Upper lobe of right lung (tissue), 1 donor: ENCODE measurements at regions not wholly inside any gene's neighbourhood (a gene's known extent, or its start where the extent isn't known, plus 50 kb on each side); places are given as distances from the start of the nearest gene placed in this dataset.

Experiments used
- ATAC-seq: fragments of 200-7000 bp; cut with Tn5 transposase; one replicate; pipeline ENCODE4 v1.9.1; 2020; ENCODE audit warnings: mild to moderate bottlenecking, moderate library complexity
- DNase-seq: peaks from one replicate; pipeline ENCODE4 v3.0.0-alpha.2; 2020
- H3K27ac ChIP-seq: fragments of 200-600 bp; one replicate; pipeline ENCODE4 v1.8.0; 2022
- H3K27me3 ChIP-seq: fragments of 200-600 bp; one replicate; pipeline ENCODE4 v1.8.0; 2022; ENCODE audit warnings: mild to moderate bottlenecking
- H3K36me3 ChIP-seq: fragments of 200-600 bp; one replicate; pipeline ENCODE4 v1.8.0; 2022
- H3K4me1 ChIP-seq: fragments of 200-600 bp; one replicate; pipeline ENCODE4 v1.8.0; 2022
- H3K4me3 ChIP-seq: fragments of 200-600 bp; one replicate; pipeline ENCODE4 v1.8.0; 2022; ENCODE audit warnings: mild to moderate bottlenecking
- H3K9me3 ChIP-seq: fragments of 200-600 bp; one replicate; pipeline ENCODE4 v1.8.0; 2022
- intact Hi-C: fragments of 100-400 bp; cut with DNase I; formaldehyde crosslinking; loops from one replicate; pipeline ENCODE4 v1.11.0; 2022
- TF ChIP-seq, protein P1 (sequence below): fragments of 200-600 bp; IDR thresholded peaks from one replicate; pipeline ENCODE4 v1.8.0; 2022; ENCODE audit warnings: antibody characterized with exemption
- donor health status: DM: no; HTN: yes; CAD: no; lungs with severe emphysema.

DNA sequence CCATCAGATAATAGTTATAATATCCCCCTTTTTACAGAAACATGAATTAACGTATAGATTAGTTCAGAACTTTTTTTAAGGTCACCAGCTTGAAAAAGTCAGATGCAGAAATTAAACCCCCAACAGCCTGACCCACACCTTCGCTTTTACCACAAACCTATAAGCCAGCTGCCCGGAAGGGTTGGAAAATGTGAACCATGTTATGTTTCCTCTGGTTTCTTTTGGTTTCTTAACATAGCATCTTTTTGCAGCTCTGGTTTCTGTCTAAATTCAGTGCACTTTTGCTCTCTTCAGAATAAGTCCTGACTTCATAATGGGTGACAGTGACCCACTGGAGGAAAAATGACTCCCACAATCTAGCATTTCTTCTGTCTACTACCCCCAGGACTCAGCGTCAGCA is 381.7 kb upstream of the DDX18 start:
- DNase-seq (no peak), ATAC-seq (no peak)
- no peak overlapping the region for H3K4me3 ChIP-seq
- H3K36me3 ChIP-seq = no peaks in the 10 kb centered on the region
- TF ChIP-seq, protein P1, sequence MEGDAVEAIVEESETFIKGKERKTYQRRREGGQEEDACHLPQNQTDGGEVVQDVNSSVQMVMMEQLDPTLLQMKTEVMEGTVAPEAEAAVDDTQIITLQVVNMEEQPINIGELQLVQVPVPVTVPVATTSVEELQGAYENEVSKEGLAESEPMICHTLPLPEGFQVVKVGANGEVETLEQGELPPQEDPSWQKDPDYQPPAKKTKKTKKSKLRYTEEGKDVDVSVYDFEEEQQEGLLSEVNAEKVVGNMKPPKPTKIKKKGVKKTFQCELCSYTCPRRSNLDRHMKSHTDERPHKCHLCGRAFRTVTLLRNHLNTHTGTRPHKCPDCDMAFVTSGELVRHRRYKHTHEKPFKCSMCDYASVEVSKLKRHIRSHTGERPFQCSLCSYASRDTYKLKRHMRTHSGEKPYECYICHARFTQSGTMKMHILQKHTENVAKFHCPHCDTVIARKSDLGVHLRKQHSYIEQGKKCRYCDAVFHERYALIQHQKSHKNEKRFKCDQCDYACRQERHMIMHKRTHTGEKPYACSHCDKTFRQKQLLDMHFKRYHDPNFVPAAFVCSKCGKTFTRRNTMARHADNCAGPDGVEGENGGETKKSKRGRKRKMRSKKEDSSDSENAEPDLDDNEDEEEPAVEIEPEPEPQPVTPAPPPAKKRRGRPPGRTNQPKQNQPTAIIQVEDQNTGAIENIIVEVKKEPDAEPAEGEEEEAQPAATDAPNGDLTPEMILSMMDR = no peak
- no peak overlapping the region for H3K27ac ChIP-seq
- no peaks in the 10 kb centered on the region for H3K27me3 ChIP-seq
- intact Hi-C loops = no loop called here
- H3K4me1 ChIP-seq = no peaks in the 10 kb centered on the region
- no peaks in the 10 kb centered on the region for H3K9me3 ChIP-seq

GRCh38 chr2:117436697-117437096 is 377.8 kb upstream of the DDX18 start:
- H3K4me1 ChIP-seq = no peaks in the 10 kb centered on the region
- TF ChIP-seq, protein P1 = no peak
- H3K27ac ChIP-seq = no peak overlapping the region
- intact Hi-C loops = no loop called here
- no peak for DNase-seq
- ATAC-seq = no peak
- H3K9me3 ChIP-seq = no peaks in the 10 kb centered on the region
- H3K36me3 ChIP-seq = no peaks in the 10 kb centered on the region
- H3K27me3 ChIP-seq = no peaks in the 10 kb centered on the region
- H3K4me3 ChIP-seq = no peak overlapping the region

- intact Hi-C loops = no loop called here
Observed at GRCh38 chr2:117470311-117471095, 344.0 kb upstream of the DDX18 start.

GRCh38 chr2:117481608-117482007 is 332.9 kb upstream of the DDX18 start:
- TF ChIP-seq, protein P1 = no peak
- Histone ChIP-seq H3K27me3 (no peaks in the 10 kb centered on the region), H3K4me1 (no peaks in the 10 kb centered on the region), H3K9me3 (peaks cover 18% of the 10 kb centered on the region), H3K36me3 (no peaks in the 10 kb centered on the region), H3K4me3 (no peak overlapping the region), H3K27ac (no peak overlapping the region)
- intact Hi-C loops = no loop called here
- ATAC-seq (no peak), DNase-seq (no peak)

More at GRCh38 chr2:117470311-117471095, 344.0 kb upstream of the DDX18 start:
- DNase-seq (no peak), ATAC-seq (peak; percentile 64)
- no peaks in the 10 kb centered on the region for H3K36me3 ChIP-seq
- H3K4me1 ChIP-seq = no peaks in the 10 kb centered on the region
- H3K9me3 ChIP-seq = no peaks in the 10 kb centered on the region
- no peak overlapping the region for H3K27ac ChIP-seq
- H3K4me3 ChIP-seq = no peak overlapping the region
- H3K27me3 ChIP-seq = no peaks in the 10 kb centered on the region
- TF ChIP-seq, protein P1 = peak; percentile 60

DNA sequence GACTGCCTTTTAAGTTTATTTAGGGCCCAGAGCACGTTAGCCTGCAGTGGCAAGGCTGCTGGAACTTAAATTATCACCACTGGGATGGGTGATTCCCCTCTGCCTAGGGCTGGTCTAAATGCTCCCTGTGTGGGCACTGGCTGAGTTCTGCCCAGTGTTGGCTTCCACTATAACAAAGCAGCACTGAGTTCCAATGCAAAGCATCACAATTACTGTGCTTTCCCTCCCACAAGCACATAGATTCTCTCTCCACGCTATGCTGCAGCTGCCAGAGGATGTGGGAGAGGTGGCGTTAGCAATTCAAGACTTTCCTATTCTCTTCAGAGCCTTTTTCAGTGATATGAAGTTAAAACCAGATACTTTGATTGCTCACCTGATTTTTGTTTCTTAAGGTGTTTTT is 328.9 kb upstream of the DDX18 start:
- H3K4me1 ChIP-seq = no peaks in the 10 kb centered on the region
- no peak overlapping the region for H3K27ac ChIP-seq
- H3K36me3 ChIP-seq = no peaks in the 10 kb centered on the region
- TF ChIP-seq, protein P1 = no peak
- intact Hi-C loops = no loop called here
- ATAC-seq = no peak
- no peak for DNase-seq
- H3K9me3 ChIP-seq = no peaks in the 10 kb centered on the region
- H3K27me3 ChIP-seq = no peaks in the 10 kb centered on the region
- H3K4me3 ChIP-seq = no peak overlapping the region
